ENCODE measurements at regions not wholly inside any gene's neighbourhood (a gene's known extent, or its start where the extent isn't known, plus 50 kb on each side); places are given as distances from the start of the nearest gene placed in this dataset.
A peak's percentile ranks its signal among the peaks of the same experiment; 100 is the strongest.

DNA sequence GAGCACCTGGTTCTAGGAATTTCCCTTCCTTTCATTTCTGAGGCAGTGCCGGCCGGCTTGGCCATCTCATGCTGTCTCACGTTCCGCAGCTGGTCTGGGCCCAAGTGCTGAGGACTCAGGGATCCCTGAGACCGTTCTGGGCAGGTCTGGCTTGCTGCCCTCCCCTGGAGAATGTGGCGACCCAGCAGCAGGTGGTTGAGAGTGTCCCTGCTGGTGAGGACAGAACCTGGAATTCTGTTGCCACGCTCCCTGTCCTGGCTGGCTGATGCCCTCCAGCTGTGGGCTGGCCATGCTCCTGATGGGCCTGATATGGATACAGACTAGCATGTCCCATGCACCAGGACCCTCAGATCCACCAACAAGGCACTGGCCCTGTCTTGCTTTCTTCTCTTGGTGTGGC lies 114.0 kb upstream of the C1QTNF9B start:
- Mint-ChIP-seq H3K4me1 (peaks cover 1 to 2% of the 10 kb centered on the region in 2 donors), H3K36me3 (no peaks in the 10 kb centered on the region), H3K4me3 (no peak overlapping the region), H3K27ac (no peak overlapping the region), H3K27me3 (peaks cover 0 to 12% of the 10 kb centered on the region in 2 donors), H3K9me3 (no peaks in the 10 kb centered on the region)
- ATAC-seq (replicated peaks) = no peak
- no peak for DNase-seq

DNA sequence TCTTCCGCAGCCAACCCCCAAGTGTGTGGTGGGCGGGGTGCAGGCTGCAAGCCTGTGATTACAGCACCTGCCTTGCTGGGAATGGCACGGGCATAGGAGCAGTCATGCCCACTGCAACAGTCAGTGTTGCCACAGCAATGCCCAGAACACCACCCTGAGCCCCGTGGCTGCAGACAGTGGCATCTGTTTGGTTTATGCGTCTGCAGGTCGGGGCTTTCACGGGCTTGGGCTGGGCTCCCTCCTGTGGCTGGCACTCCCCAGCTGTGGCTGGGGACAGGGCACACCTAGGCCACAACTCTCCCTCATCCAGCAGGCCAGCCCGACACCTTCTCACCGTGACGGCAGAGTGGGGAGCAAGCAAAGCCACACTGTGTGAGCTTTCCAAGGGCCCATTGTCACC lies 115.3 kb upstream of the C1QTNF9B start:
- Mint-ChIP-seq H3K9me3 (no peaks in the 10 kb centered on the region), H3K4me3 (no peak overlapping the region), H3K36me3 (no peaks in the 10 kb centered on the region), H3K4me1 (no peaks in the 10 kb centered on the region), H3K27me3 (peaks cover 5 to 12% of the 10 kb centered on the region in 2 donors), H3K27ac (no peak overlapping the region)
- no peak for DNase-seq
- peak in 1 of 2 donors; percentile 25 for ATAC-seq (replicated peaks)

DNA sequence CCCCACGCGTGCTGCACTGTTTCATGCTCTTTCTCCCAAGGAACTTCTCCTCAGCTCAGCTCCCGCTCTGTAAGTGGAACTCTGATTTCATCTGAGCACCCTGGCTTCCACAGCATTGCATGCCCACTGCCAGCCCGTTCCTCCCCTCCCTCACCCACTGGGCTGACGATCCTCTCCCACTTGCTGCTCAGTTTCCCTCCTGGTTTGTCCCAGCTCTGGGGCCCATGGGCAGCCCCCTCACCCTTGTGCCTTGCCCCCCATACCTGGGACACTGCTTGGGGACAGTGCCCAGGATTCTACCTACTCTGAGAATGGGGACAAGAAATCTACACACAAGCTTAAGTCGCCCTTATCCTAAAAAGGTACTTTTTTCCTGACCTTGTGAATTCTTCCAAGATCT lies 115.9 kb upstream of the C1QTNF9B start:
- Mint-ChIP-seq H3K9me3 (no peaks in the 10 kb centered on the region), H3K27me3 (peaks cover 5 to 12% of the 10 kb centered on the region in 2 donors), H3K27ac (no peak overlapping the region), H3K4me1 (no peaks in the 10 kb centered on the region), H3K4me3 (no peak overlapping the region), H3K36me3 (no peaks in the 10 kb centered on the region)
- no peak for ATAC-seq (replicated peaks)
- no peak for DNase-seq

DNA sequence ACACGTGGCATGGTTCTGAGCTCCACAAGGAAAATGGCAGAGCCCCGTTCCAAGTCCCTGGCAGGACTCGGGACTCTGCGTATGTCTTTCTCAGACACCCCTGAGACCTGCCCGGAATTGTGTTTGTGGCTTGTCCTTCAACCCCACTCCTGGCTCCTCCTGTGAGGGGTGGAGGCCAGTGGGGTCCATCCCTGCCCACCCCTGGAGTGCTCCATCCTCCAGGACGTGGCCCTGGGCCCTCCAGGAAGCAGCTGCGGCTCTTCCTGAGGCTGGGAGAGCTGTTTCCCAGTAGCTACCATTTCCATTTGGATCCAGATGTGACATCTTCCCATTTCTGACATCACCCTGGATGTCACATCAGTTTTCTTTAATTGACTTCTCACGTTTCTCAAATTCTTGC lies 118.7 kb upstream of the C1QTNF9B start:
- peaks cover 5 to 10% of the 10 kb centered on the region in 2 donors for H3K27me3 Mint-ChIP-seq
- no peak for DNase-seq
- H3K36me3 Mint-ChIP-seq = no peaks in the 10 kb centered on the region
- no peak for ATAC-seq (replicated peaks)
- no peaks in the 10 kb centered on the region for H3K4me1 Mint-ChIP-seq
- H3K27ac Mint-ChIP-seq = no peak overlapping the region
- H3K4me3 Mint-ChIP-seq = no peak overlapping the region
- no peaks in the 10 kb centered on the region for H3K9me3 Mint-ChIP-seq

DNA sequence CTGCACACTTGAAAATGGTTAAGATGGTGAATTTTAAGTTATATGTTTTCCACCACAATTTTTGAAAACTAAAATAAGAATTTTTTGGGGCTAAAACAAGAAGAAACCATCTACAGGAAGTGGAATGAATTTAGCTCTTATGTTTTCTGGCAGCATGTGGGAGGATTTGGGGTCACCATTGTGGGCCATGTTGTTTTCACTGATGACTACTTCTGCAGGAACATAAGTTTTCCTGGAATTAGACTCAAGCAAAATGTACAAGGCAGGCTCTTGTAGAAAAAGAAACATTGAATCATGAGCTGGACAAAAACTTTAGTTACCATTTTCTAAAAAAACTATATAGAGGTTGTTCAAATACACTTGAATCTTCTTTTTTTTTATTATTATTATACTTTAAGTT lies 125.3 kb upstream of the C1QTNF9B start:
- H3K4me1 Mint-ChIP-seq = peaks cover 0 to 3% of the 10 kb centered on the region in 2 donors
- no peak overlapping the region for H3K4me3 Mint-ChIP-seq
- no peak for ATAC-seq (replicated peaks)
- no peak overlapping the region for H3K27ac Mint-ChIP-seq
- no peak for DNase-seq
- H3K9me3 Mint-ChIP-seq = no peaks in the 10 kb centered on the region
- peaks cover 7 to 8% of the 10 kb centered on the region in 2 donors for H3K27me3 Mint-ChIP-seq
- no peaks in the 10 kb centered on the region for H3K36me3 Mint-ChIP-seq

DNA sequence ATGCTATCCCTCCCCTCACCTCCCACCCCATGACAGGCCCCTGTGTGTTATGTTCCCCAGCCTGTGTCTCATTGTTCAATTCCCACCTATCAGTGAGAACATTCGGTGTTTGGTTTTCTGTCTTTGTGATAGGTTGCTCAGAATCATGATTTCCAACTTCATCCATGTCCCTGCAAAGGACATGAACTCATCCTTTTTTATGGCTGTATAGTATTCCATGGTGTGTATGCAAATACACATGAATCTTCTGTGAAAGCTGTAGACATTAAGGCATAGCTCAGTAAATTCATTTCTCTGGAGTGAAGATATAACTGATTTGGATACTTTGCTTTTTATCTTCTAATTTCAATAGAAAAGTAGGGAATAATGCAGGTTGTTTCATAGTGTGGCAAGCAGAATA lies 125.8 kb upstream of the C1QTNF9B start:
- H3K4me3 Mint-ChIP-seq = no peak overlapping the region
- no peaks in the 10 kb centered on the region for H3K9me3 Mint-ChIP-seq
- H3K27ac Mint-ChIP-seq = no peak overlapping the region
- ATAC-seq (replicated peaks) (no peak), DNase-seq (no peak)
- H3K36me3 Mint-ChIP-seq = no peaks in the 10 kb centered on the region
- H3K4me1 Mint-ChIP-seq = peaks cover 0 to 3% of the 10 kb centered on the region in 2 donors
- peaks cover 7 to 8% of the 10 kb centered on the region in 2 donors for H3K27me3 Mint-ChIP-seq

DNA sequence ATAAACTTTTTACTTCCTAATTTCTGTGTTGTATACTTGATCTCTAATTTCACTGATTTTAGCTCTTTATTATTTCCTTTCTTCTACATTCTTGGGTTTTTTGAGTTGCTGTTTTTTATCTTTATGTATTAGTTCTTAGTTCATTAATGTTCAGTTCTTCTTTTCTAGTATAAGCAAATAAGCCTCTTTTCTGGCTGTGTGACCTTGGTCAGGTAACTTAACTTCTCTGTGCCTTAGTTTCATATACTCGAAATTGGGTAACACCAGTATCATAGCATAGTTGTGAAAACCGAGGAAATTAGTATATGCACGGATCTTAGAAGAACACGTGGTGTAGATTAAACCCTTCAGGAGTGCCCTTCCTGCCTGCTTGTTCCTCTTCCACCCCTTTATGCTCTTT lies 130.2 kb upstream of the C1QTNF9B start:
- DNase-seq (no peak), ATAC-seq (replicated peaks) (no peak)
- no peaks in the 10 kb centered on the region for H3K36me3 Mint-ChIP-seq
- H3K27me3 Mint-ChIP-seq = peaks cover 22 to 24% of the 10 kb centered on the region in 2 donors
- H3K27ac Mint-ChIP-seq = no peak overlapping the region
- H3K4me3 Mint-ChIP-seq = no peak overlapping the region
- H3K4me1 Mint-ChIP-seq = peaks cover 0 to 3% of the 10 kb centered on the region in 2 donors
- H3K9me3 Mint-ChIP-seq = peaks cover 2 to 6% of the 10 kb centered on the region in 2 donors

DNA sequence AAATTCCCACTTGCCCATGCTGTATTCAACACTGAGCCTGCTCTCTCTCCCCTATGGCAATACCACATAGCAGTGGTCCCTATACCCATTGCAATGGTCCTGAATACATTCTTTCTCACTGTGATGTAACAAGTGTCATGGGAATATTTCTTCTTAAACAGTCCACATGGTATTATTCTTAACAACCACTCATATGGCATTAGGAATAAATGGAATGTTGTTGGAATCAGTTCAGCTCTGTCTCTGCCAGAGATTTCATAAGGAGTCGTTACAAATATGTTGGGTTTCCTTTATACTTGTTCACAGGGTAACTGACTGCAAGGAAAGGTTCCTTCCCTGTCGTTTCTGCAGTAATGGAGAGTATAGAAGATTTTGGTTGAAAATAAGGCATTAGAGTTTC lies 128.3 kb upstream of the SPATA13 start:
- Mint-ChIP-seq H3K36me3 (no peaks in the 10 kb centered on the region), H3K4me3 (no peak overlapping the region), H3K27ac (no peak overlapping the region), H3K4me1 (no peaks in the 10 kb centered on the region), H3K27me3 (peaks cover 17 to 26% of the 10 kb centered on the region in 2 donors), H3K9me3 (peaks cover 2 to 6% of the 10 kb centered on the region in 2 donors)
- ATAC-seq (replicated peaks) = no peak
- DNase-seq = no peak

DNA sequence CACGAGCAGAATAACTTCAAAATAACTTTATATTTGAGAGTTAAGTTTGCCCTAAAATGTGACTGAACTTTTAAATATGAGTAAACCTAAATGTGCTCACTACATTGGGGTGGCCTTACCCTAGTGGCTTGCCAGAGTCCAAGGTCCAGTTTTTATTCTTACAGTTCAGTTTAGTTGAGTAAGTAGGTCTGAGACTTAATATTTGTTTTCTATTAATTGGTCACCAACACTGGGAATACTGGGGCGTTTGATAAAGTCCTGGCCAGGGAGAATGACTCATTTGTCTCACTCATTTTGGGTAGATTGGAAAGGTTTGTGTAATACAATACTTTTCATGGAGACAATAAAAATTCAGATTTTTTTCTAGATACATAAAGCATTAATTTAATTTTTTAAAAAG lies 127.8 kb upstream of the SPATA13 start:
- no peak overlapping the region for H3K4me3 Mint-ChIP-seq

DNA sequence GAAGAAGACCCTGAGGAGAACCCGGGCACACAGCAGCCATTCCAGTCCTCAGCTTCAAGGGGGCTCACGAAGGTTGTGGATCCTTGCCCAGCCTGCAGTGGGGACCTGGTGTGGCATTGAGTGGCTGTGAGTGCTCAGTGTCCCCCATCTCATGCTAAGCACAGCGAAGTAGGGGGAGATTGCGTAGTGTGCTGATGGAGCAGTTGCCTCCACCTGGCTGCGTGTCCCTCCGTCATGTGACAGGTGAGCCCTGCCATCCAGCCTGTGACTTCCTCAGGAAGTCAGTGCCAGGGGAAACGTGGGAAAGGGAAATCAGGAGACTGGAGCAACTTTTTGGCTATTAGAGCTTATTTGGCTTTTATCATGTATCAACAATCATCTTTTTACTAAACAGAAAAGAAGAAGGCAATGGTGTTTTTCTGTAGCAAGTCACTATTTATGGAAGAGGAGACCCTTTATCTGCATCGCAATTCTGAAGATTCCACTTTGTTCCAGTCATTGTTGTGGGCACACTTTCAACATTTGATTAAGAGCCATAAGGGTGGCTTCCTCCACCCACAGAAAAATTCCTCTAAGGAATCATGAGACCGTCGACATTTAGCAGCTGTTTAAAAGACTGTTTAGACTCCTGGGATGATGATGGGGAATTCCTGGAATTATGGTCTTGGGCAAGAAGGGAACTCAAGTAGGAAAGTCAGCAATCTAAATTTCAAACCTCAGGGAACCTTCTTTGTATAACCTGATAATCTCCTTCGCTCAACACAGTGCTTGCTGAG lies 126.8 kb upstream of the SPATA13 start:
- no peak overlapping the region for H3K4me3 Mint-ChIP-seq
- H3K27me3 Mint-ChIP-seq = peaks cover 17 to 27% of the 10 kb centered on the region in 2 donors
- DNase-seq (no peak), ATAC-seq (replicated peaks) (no peak)
- H3K27ac Mint-ChIP-seq = no peak overlapping the region
- H3K4me1 Mint-ChIP-seq = peaks cover 0 to 2% of the 10 kb centered on the region in 2 donors
- peaks cover 2 to 6% of the 10 kb centered on the region in 2 donors for H3K9me3 Mint-ChIP-seq
- H3K36me3 Mint-ChIP-seq = no peaks in the 10 kb centered on the region

More for the DNA sequence above, 127.8 kb upstream of the SPATA13 start:
- no peak for DNase-seq
- H3K4me1 Mint-ChIP-seq = no peaks in the 10 kb centered on the region
- ATAC-seq (replicated peaks) = no peak
- H3K36me3 Mint-ChIP-seq = no peaks in the 10 kb centered on the region
- H3K27me3 Mint-ChIP-seq = peaks cover 17 to 22% of the 10 kb centered on the region in 2 donors
- H3K27ac Mint-ChIP-seq = no peak overlapping the region
- peaks cover 2 to 6% of the 10 kb centered on the region in 2 donors for H3K9me3 Mint-ChIP-seq

DNA sequence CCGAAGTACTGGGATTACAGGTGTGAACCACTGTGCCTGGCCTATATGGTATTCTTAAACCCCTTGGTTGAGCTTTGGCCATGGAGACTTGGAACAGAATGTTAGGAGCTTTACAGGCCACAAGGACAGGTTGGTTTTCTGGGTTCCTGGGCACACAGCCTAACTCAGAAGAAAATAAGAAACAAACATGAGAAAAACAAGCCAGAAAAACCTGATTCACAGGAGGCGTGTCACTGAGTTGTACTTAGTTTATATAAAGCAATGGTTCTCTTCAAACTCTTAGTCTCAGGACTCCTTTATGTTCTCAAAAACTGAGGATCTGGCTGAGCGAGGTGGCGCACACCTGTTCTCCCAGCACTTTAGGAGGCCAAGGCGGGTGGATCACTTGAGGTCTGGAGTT lies 125.1 kb upstream of the SPATA13 start:
- Mint-ChIP-seq H3K36me3 (no peaks in the 10 kb centered on the region), H3K9me3 (no peaks in the 10 kb centered on the region), H3K27ac (no peak overlapping the region), H3K27me3 (peaks cover 9 to 19% of the 10 kb centered on the region in 2 donors), H3K4me1 (peaks cover 9 to 10% of the 10 kb centered on the region in 2 donors), H3K4me3 (no peak overlapping the region)
- DNase-seq (no peak), ATAC-seq (replicated peaks) (no peak)

DNA sequence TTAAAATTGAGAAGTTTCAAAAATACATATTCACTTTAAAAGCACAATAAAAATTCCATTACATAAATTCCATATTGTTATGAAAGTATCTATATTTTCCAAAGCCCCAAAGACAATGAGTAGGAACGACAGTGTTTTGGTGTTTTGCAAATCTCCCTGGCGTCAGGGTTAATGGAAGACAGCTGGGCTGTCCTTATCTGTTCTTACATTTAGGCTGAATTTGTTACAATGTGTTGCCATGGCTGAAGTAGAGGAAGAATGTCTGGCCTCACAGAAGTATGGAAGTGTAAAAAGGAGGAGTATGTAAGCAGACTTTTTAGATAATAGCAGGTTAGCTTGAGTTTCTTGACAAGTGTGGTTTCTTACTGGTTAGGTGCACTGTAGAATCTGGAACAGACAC lies 124.4 kb upstream of the SPATA13 start:
- Mint-ChIP-seq H3K27me3 (peaks cover 6 to 18% of the 10 kb centered on the region in 2 donors), H3K9me3 (no peaks in the 10 kb centered on the region), H3K27ac (no peak overlapping the region), H3K4me3 (no peak overlapping the region), H3K4me1 (peaks cover 10 to 11% of the 10 kb centered on the region in 2 donors), H3K36me3 (no peaks in the 10 kb centered on the region)
- ATAC-seq (replicated peaks) (no peak), DNase-seq (no peak)

DNA sequence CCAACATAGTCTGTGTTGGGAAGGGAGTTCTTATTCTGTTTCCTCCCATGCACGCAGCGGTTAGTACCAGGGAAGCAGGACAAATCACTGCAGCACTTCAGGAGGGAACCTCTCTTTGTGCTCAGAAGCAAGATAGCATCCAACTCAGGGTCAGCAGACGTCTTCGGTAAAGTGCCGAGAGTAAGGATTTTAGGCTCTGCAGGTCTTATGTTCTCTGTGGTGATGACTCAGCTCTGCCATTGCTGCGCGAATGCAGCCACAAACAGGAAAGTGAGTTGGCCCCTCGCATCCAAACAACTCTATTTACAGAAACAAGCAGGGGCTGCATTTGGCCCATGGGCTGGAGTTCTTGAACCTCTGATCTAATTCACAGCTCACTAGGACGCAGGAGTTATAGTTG lies 122.1 kb upstream of the SPATA13 start:
- Mint-ChIP-seq H3K9me3 (no peaks in the 10 kb centered on the region), H3K36me3 (no peaks in the 10 kb centered on the region), H3K4me3 (no peak overlapping the region), H3K27ac (peak overlapping the region; percentile 20), H3K27me3 (peaks cover 0 to 12% of the 10 kb centered on the region in 2 donors), H3K4me1 (peaks cover 10 to 11% of the 10 kb centered on the region in 2 donors)
- DNase-seq (no peak), ATAC-seq (replicated peaks) (no peak)

DNA sequence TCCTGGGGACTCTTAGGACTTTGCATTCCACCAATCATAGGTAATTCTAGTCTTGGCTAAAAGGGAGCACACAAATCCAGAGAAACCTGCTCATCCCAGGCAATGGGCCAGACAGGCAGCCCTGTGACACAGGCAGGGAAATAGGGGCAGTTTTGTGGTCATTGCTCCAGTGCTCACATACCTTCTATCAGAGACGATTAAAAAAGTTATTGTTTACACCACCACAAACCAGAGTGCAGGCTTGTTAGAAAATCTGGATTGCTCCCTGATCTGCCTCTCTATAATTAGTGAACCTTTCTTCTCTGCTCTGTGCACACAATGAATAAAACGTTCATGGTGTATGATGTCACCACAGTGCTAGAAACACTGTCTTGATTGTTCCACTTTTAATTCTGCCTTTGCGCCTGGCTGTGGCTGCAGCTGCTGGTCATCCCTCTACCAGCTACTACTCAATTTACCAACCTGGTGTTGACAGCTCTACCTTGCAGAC lies 121.6 kb upstream of the SPATA13 start:
- Mint-ChIP-seq H3K27ac (peak overlapping the region; percentile 20), H3K36me3 (no peaks in the 10 kb centered on the region), H3K4me3 (no peak overlapping the region), H3K27me3 (peaks cover 0 to 7% of the 10 kb centered on the region in 2 donors), H3K9me3 (no peaks in the 10 kb centered on the region), H3K4me1 (peaks cover 10 to 11% of the 10 kb centered on the region in 2 donors)
- ATAC-seq (replicated peaks) (no peak), DNase-seq (no peak)
